ENCODE measurements at regions not wholly inside any gene's neighbourhood (a gene's known extent, or its start where the extent isn't known, plus 50 kb on each side); places are given as distances from the start of the nearest gene placed in this dataset.
A peak's percentile ranks its signal among the peaks of the same experiment; 100 is the strongest.
"Not testable (repeated sequence)": the region's sequence is repeated elsewhere in the genome, so short reads cannot be mapped to it uniquely, and the experiment has no call there.

GRCh38 chr16:73965591-73965990 lies 331.0 kb upstream of the PSMD7 start:
- DNase-seq, result no peak

- DNase-seq, result peak in 41 of 58 donors; percentile 1 to 71 (median 7)
These were observed 339.8 kb upstream of the PSMD7 start for GRCh38 chr16:73956587-73957494.

- no peak for DNase-seq
These were observed 340.9 kb upstream of the PSMD7 start for GRCh38 chr16:73955702-73956101.

- no peak for DNase-seq
These were observed 341.4 kb upstream of the PSMD7 start for GRCh38 chr16:73955255-73955654.

GRCh38 chr16:73951481-73951880 lies 345.1 kb upstream of the PSMD7 start:
- DNase-seq, result peak in 12 of 58 donors; percentile 0 to 36 (median 6)

- peak in 3 of 58 donors; percentile 2 to 56 (median 4) for DNase-seq
These were observed 346.9 kb upstream of the PSMD7 start for GRCh38 chr16:73949574-73950320.

- DNase-seq, result no peak
These were observed 351.0 kb upstream of the PSMD7 start for GRCh38 chr16:73945631-73946030.

GRCh38 chr16:73943184-73943583 lies 353.4 kb upstream of the PSMD7 start:
- not testable (repeated sequence) for DNase-seq

- not testable (repeated sequence) for DNase-seq
These were observed 355.8 kb upstream of the PSMD7 start for GRCh38 chr16:73940786-73941185.

- no peak for DNase-seq
These were observed 372.7 kb upstream of the PSMD7 start for GRCh38 chr16:73923951-73924350.

GRCh38 chr16:73921295-73921694 lies 375.3 kb upstream of the PSMD7 start:
- DNase-seq, result no peak

GRCh38 chr16:73916829-73917594 lies 379.6 kb upstream of the PSMD7 start:
- no peak for DNase-seq

GRCh38 chr16:73915935-73916334 lies 380.7 kb upstream of the PSMD7 start:
- no peak for DNase-seq

- no peak for DNase-seq
These were observed 381.5 kb upstream of the PSMD7 start for GRCh38 chr16:73915140-73915539.

GRCh38 chr16:73912850-73913249 lies 383.8 kb upstream of the PSMD7 start:
- DNase-seq, result no peak

GRCh38 chr16:73912281-73912680 lies 384.3 kb upstream of the PSMD7 start:
- peak in 36 of 58 donors; percentile 1 to 75 (median 18) for DNase-seq

GRCh38 chr16:73909529-73910035 lies 387.0 kb upstream of the PSMD7 start:
- no peak for DNase-seq

- DNase-seq, result peak in 1 of 58 donors; percentile 17
These were observed 405.5 kb upstream of the PSMD7 start for GRCh38 chr16:73891129-73891542.

GRCh38 chr16:73890186-73891128 lies 406.2 kb upstream of the PSMD7 start:
- DNase-seq, result no peak
